WERI-Rb-1 (cell line): ENCODE measurements at regions not wholly inside any gene's neighbourhood (a gene's known extent, or its start where the extent isn't known, plus 50 kb on each side); places are given as distances from the start of the nearest gene placed in this dataset.
A peak's percentile ranks its signal among the peaks of the same experiment; 100 is the strongest.

Source experiments
- DNase-seq: peaks from one replicate; pipeline ENCODE4 v3.0.0-alpha.2; 2020
- H3K27ac ChIP-seq: fragments of 250-450 bp; sonication (Bioruptor Pico); 2 replicates; pipeline ENCODE4 v1.5.1; 2020; ENCODE audit warnings: mild to moderate bottlenecking, moderate library complexity
- H3K27me3 ChIP-seq: fragments of 250-450 bp; sonication (Bioruptor Pico); 2 replicates; pipeline ENCODE4 v1.5.1; 2021; ENCODE audit warnings: mild to moderate bottlenecking, low read depth, moderate library complexity; ENCODE audit not compliant: insufficient read depth, severe bottlenecking
- H3K36me3 ChIP-seq: fragments of 250-450 bp; sonication (Bioruptor Pico); 2 replicates; pipeline ENCODE4 v1.5.1; 2020; ENCODE audit warnings: mild to moderate bottlenecking, moderate library complexity
- H3K4me3 ChIP-seq: 2 replicates; pipeline ENCODE4 v1.5.1; 2011; ENCODE audit warnings: low read depth, mild to moderate bottlenecking, control low read depth, low read length
- H3K9me3 ChIP-seq: fragments of 250-450 bp; sonication (Bioruptor Pico); 2 replicates; pipeline ENCODE4 v1.5.1; 2021; ENCODE audit warnings: mild to moderate bottlenecking, moderate library complexity; ENCODE audit not compliant: severe bottlenecking
- TF ChIP-seq, protein P1 (sequence below): IDR thresholded peaks from 2 replicates; pipeline ENCODE4 v1.5.1; 2011; ENCODE audit warnings: low read depth, mild to moderate bottlenecking, control low read depth, inconsistent platforms, low read length

DNA sequence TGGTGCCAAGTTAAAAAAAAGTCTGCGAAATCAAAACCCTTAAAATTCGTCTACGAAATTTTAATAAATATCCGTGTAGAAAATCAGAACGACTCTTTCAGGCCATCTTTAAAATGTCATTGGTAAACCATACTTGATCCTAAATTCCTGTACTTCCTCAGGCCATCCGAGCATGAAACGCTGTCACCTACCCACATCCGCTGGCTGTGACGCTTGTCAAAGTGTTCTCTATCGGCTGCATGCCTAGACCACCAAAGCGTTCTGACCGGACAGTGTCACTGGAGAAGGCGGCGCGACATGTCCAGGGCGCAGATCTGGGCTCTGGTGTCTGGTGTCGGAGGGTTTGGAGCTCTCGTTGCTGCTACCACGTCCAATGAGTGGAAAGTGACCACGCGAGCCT is 119.0 kb upstream of the CLDN10 start:
- DNase-seq, result no peak
- no peaks in the 10 kb centered on the region for H3K36me3 ChIP-seq
- H3K9me3 ChIP-seq, result no peaks in the 10 kb centered on the region
- TF ChIP-seq, protein P1, sequence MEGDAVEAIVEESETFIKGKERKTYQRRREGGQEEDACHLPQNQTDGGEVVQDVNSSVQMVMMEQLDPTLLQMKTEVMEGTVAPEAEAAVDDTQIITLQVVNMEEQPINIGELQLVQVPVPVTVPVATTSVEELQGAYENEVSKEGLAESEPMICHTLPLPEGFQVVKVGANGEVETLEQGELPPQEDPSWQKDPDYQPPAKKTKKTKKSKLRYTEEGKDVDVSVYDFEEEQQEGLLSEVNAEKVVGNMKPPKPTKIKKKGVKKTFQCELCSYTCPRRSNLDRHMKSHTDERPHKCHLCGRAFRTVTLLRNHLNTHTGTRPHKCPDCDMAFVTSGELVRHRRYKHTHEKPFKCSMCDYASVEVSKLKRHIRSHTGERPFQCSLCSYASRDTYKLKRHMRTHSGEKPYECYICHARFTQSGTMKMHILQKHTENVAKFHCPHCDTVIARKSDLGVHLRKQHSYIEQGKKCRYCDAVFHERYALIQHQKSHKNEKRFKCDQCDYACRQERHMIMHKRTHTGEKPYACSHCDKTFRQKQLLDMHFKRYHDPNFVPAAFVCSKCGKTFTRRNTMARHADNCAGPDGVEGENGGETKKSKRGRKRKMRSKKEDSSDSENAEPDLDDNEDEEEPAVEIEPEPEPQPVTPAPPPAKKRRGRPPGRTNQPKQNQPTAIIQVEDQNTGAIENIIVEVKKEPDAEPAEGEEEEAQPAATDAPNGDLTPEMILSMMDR, result no peak
- H3K4me3 ChIP-seq, result no peak overlapping the region
- no peaks in the 10 kb centered on the region for H3K27me3 ChIP-seq
- no peak overlapping the region for H3K27ac ChIP-seq

DNA sequence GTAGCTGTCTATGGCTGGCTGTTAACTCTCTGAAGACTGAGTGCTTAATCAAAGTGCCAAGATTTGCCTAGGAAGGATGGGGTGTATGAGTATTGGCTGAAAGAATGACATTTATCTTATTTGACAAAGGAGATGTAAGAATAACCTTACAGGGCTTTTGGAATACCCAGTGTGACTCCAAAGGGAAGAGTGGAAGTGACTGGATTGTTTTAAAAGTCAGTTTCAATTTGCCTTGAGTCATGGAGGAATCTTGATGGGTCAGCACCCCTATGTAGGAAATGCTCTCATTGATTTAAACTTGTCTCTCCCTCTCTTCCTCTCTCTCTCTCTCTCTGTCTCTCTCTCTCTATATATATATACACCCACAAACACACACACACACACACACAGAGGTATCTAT is 118.4 kb upstream of the CLDN10 start:
- H3K27ac ChIP-seq, result no peak overlapping the region
- no peaks in the 10 kb centered on the region for H3K27me3 ChIP-seq
- no peak overlapping the region for H3K4me3 ChIP-seq
- H3K36me3 ChIP-seq, result no peaks in the 10 kb centered on the region
- TF ChIP-seq, protein P1, result no peak
- no peaks in the 10 kb centered on the region for H3K9me3 ChIP-seq
- DNase-seq, result no peak

DNA sequence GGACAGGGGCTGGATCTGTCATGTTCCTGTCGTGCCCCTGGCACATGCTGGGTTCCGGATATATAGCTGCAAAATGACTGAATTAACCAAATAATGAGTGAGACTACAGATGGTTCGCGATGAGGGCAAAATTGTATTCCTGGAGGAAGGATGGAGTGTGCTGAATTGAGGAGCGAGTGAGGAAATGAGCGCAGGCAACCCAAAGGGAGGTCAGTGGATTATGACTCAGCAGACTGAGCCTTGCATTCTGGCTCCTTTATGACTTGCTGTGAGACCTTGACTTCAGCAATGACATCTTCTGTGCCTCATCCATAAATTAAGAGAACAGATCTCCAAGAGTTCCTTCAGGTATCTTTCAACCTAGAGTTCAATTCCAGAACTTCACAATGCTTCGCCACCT is 115.0 kb upstream of the CLDN10 start:
- TF ChIP-seq, protein P1, result no peak
- Histone ChIP-seq H3K36me3 (no peaks in the 10 kb centered on the region), H3K27ac (peak overlapping the region; percentile 59), H3K4me3 (peak overlapping the region; percentile 43), H3K27me3 (no peaks in the 10 kb centered on the region), H3K9me3 (no peaks in the 10 kb centered on the region)
- DNase-seq, result peak; percentile 62

DNA sequence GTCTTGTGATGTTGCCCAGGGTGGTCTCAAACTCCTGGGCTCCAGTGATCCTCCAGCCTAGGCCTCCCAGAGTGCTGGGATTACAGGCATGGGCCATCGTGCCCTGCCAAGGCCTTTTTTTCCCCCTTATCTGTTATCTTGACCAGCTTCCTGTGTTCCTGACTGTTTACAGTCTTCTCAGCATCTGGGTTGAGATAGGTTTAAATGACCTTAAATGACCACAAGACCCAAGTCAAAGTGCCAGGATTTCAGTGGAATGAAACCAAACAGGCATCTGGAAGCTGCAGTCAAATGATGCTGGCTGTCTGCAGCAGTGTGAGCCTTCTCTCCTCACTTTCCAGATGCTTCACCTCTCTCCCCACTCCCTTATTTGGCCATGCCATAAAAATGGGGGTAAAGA is 114.2 kb upstream of the CLDN10 start:
- TF ChIP-seq, protein P1, result no peak
- H3K36me3 ChIP-seq, result no peaks in the 10 kb centered on the region
- H3K9me3 ChIP-seq, result no peaks in the 10 kb centered on the region
- H3K27me3 ChIP-seq, result no peaks in the 10 kb centered on the region
- no peak overlapping the region for H3K4me3 ChIP-seq
- H3K27ac ChIP-seq, result peak overlapping the region; percentile 59
- no peak for DNase-seq

DNA sequence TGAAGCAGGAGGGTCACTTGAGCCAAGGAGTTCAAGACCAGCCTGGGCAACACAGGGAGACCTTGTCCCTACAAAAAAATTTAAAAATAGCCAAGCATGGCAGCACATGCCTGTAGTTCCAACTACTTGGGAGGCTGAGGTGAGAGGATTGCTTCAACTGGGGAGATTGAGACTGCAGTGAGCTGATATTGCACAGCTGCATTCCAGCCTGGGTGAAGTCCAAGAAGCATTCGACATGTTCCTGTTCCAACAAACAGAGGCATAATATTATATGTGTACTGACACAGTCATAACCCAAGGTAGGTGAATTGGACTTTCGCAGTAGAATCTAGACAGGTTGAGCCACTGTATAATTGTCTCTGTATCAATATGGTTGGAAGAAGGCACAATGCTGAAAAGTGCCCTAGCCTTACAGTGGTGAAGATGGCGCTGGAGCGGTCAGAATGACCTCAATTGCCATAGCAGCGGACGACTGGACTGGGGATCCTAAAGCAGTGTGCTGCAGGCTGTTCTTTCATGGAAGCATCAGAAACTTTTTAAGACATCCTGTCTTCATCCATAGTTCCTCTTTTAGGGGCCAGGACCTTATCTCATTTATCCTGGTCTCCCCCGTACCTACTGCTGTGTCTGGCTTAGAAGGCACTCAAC is 112.0 kb upstream of the CLDN10 start:
- Histone ChIP-seq H3K27me3 (no peaks in the 10 kb centered on the region), H3K36me3 (no peaks in the 10 kb centered on the region), H3K4me3 (no peak overlapping the region), H3K9me3 (no peaks in the 10 kb centered on the region), H3K27ac (no peak overlapping the region)
- no peak for DNase-seq
- TF ChIP-seq, protein P1, result no peak

DNA sequence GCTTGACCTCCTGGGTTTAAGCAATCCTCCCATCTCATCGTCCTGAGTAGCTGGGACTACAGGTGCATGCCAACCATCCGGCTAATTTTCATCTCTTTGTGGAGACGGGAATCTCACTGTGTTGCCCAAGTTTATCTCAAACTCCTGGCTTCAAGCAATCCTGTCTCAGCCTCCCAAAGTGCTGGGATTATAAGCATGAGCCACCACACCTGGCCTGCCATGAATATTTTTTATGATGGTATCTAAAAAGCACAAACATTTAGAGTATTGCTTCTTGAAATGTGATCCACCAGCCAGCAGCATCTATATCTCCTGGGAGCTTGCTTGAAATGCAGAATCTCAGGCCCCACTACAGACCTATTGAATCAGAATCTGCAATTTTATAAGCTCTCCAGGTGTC is 111.2 kb upstream of the CLDN10 start:
- no peak overlapping the region for H3K27ac ChIP-seq
- H3K9me3 ChIP-seq, result no peaks in the 10 kb centered on the region
- TF ChIP-seq, protein P1, result no peak
- H3K27me3 ChIP-seq, result no peaks in the 10 kb centered on the region
- no peaks in the 10 kb centered on the region for H3K36me3 ChIP-seq
- DNase-seq, result no peak
- no peak overlapping the region for H3K4me3 ChIP-seq
